ENCODE measurements at regions not wholly inside any gene's neighbourhood (a gene's known extent, or its start where the extent isn't known, plus 50 kb on each side); places are given as distances from the start of the nearest gene placed in this dataset.
"Not testable (repeated sequence)": the region's sequence is repeated elsewhere in the genome, so short reads cannot be mapped to it uniquely, and the experiment has no call there.

DNA sequence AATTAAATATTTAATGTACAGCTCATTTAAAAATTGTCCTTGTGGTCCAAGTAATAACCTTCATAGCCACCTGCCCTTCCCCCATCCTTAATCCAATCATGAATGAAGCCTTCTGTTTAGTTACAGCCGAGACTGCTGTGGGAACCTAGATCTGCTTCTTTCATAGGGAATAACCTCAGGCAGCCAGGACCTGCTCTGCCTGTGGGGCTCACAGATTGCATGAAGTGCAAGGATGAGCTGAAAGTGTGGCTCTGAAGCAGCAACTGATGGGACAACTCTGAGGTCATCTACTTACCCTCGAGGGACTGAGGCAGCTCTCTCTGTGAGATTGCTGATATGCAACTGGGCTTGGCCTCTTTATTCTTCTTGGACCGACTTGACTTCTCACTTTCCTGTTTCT, 169.8 kb downstream of the POTEB3 start:
- Mint-ChIP-seq H3K4me3 (no peak overlapping the region), H3K9me3 (no peaks in the 10 kb centered on the region), H3K36me3 (ENCODE audit: insufficient read depth in 2 of 2) (no peaks in the 10 kb centered on the region), H3K4me1 (ENCODE audit: low read depth) (peaks cover 5% of the 10 kb centered on the region), H3K27me3 (ENCODE audit: low read depth) (peaks cover 7% of the 10 kb centered on the region), H3K27ac (no peak overlapping the region)
- ATAC-seq (replicated peaks in 1 of 2) (no peak), DNase-seq (no peak)

DNA sequence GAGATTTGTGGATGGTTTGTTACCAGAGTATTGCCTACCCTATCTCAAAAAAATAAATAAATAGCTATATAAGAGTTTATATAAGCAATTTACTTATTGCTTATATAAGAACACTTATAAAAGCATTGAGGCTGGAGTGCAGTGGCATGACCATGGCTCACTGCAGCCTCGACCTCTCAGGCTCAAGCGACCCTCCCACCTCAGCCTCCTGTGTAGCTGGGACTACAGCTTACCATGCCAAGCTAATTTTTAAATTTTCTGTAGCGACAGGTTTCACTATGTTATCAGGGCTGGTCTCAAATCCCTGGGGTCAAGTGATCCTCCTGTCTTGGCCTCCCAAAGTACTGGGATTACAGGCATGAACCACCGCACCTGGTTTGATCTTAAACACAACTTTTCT, 170.6 kb downstream of the POTEB3 start:
- H3K9me3 Mint-ChIP-seq; H3K27me3 Mint-ChIP-seq (ENCODE audit: low read depth); H3K36me3 Mint-ChIP-seq (ENCODE audit: insufficient read depth in 2 of 2); H3K4me1 Mint-ChIP-seq (ENCODE audit: low read depth); H3K4me3 Mint-ChIP-seq; DNase-seq; ATAC-seq (replicated peaks in 1 of 2); H3K27ac Mint-ChIP-seq: not testable (repeated sequence)

DNA sequence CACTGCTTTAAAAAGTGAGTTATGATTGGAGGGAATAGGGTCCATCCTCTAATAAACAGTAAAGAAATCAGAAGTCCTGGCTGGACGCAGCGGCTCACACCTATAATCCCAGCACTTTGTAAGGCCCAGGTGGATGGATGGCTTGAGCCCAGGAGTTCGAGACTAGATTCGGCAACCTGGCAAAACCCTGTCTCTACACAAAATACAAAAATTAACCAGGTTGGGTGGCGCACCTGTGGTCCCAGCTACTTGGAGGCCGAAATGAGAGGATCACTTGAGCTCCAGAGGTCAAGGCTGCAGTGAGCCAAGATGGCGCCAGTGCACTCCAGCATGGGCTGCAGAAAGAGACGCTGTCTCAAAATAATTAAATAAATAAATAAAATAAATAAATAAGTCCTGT, 171.2 kb downstream of the POTEB3 start:
- no peaks in the 10 kb centered on the region for H3K9me3 Mint-ChIP-seq
- no peaks in the 10 kb centered on the region for H3K36me3 Mint-ChIP-seq (ENCODE audit: insufficient read depth in 2 of 2)
- H3K4me3 Mint-ChIP-seq, result no peak overlapping the region
- H3K27ac Mint-ChIP-seq, result no peak overlapping the region
- DNase-seq (no peak), ATAC-seq (replicated peaks in 1 of 2) (no peak)
- peaks cover 5% of the 10 kb centered on the region for H3K4me1 Mint-ChIP-seq (ENCODE audit: low read depth)
- H3K27me3 Mint-ChIP-seq (ENCODE audit: low read depth), result peaks cover 7% of the 10 kb centered on the region

DNA sequence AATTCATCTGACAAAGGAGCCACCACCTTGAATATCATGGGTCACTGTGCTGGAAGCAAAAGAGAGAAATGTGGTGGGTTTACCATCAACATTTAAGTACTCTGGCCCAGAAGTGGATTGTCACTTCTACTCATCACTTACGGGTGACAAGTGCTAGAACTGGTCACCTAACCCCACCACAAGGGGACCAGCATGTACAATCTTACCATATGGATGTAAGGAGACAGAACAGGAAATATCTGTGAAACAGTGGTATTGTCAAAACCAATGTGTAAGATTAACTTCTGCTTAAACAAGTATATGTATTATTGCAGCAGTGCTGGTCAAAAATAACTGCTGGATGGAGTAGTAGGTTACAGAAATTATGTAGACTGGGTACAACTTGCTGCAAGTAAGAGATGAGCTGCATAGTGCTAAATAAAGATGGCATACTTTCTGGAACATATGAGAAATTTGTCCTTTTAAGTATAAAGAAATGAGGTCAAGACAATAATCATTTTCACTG, 171.8 kb downstream of the POTEB3 start:
- Mint-ChIP-seq H3K36me3 (ENCODE audit: insufficient read depth in 2 of 2) (no peaks in the 10 kb centered on the region), H3K27ac (no peak overlapping the region), H3K4me3 (no peak overlapping the region), H3K4me1 (ENCODE audit: low read depth) (peaks cover 5% of the 10 kb centered on the region), H3K9me3 (no peaks in the 10 kb centered on the region), H3K27me3 (ENCODE audit: low read depth) (peaks cover 7% of the 10 kb centered on the region)
- ATAC-seq (replicated peaks in 1 of 2) (no peak), DNase-seq (no peak)

DNA sequence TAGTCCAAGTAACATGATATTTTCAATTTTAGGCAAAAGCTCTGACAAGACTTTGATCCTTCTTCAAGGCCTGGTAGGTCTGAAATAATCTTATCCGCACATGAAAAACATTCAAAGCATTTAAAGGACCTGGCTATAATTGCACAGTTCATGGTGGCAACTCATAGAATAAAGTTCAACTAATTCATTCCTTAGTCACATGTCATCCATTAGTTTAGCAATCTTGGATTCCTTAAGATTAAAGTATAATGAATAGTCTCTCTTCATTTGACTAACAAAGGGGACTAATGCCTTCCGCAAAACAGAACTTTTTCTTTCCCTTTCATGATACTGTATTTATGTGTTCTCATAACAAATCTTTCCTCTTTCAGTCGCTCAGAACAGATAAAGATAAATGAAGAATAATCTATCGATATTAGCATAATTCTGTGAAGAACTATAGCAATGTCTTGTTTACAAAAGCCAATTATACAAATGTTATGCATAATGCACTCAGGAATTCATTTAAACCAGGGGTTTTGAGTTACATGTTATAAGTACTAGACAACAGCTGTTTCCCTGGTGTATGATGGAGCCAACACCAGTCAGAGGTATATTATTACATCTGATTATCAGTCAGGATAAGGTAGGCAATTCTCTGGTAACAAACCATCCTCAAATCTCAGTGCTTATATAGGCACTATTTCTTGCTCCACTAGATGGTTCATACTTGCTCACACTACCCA, 172.5 kb downstream of the POTEB3 start:
- DNase-seq (no peak), ATAC-seq (replicated peaks in 1 of 2) (no peak)
- H3K4me3 Mint-ChIP-seq, result no peak overlapping the region
- H3K27me3 Mint-ChIP-seq (ENCODE audit: low read depth), result peaks cover 7% of the 10 kb centered on the region
- H3K9me3 Mint-ChIP-seq, result no peaks in the 10 kb centered on the region
- no peaks in the 10 kb centered on the region for H3K36me3 Mint-ChIP-seq (ENCODE audit: insufficient read depth in 2 of 2)
- peaks cover 5% of the 10 kb centered on the region for H3K4me1 Mint-ChIP-seq (ENCODE audit: low read depth)
- no peak overlapping the region for H3K27ac Mint-ChIP-seq

DNA sequence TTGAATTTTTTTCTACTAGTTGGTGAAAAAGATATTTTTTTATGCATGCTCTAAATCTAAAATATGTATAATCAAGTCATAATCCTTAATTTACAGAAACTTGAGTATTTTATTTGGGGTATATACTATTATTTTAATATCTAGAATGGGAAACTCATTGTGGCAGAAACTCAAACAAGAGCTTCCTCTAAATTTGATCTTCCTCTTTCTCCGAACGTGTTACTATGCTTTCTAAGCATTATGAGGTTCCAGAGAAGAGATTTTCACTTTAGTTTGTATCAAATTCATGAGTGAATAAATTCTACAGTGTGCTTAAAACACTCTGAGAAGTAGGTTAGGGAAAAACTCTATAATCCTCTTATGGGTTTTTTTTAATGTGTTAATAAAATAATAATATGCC, 173.1 kb downstream of the POTEB3 start:
- no peaks in the 10 kb centered on the region for H3K9me3 Mint-ChIP-seq
- ATAC-seq (replicated peaks in 1 of 2) (no peak), DNase-seq (no peak)
- no peaks in the 10 kb centered on the region for H3K36me3 Mint-ChIP-seq (ENCODE audit: insufficient read depth in 2 of 2)
- H3K4me1 Mint-ChIP-seq (ENCODE audit: low read depth), result peaks cover 4% of the 10 kb centered on the region
- H3K27me3 Mint-ChIP-seq (ENCODE audit: low read depth), result peaks cover 5% of the 10 kb centered on the region
- H3K27ac Mint-ChIP-seq, result no peak overlapping the region
- no peak overlapping the region for H3K4me3 Mint-ChIP-seq

DNA sequence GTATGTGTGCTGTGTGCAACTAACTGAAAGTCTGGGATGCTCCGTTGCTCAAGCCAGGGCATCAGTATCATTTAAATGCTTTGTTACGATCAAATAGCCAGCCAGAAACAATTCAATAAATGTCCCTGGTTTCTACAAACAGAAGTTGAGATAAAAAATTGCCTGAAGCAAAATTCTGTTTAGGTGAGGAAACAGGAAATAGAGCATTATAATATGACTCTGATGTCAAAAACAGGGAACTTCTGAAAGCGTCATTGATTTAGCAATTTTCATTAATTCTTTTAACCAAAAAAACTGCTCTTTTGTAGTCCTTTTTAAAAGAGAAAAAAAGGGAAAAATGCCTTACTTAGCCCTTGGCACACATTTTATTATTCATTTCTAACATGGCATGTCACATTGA, 174.7 kb downstream of the POTEB3 start:
- not testable (repeated sequence) for H3K4me1 Mint-ChIP-seq (ENCODE audit: low read depth); ATAC-seq (replicated peaks in 1 of 2); H3K4me3 Mint-ChIP-seq; DNase-seq; H3K9me3 Mint-ChIP-seq; H3K27ac Mint-ChIP-seq; H3K36me3 Mint-ChIP-seq (ENCODE audit: insufficient read depth in 2 of 2); H3K27me3 Mint-ChIP-seq (ENCODE audit: low read depth)

DNA sequence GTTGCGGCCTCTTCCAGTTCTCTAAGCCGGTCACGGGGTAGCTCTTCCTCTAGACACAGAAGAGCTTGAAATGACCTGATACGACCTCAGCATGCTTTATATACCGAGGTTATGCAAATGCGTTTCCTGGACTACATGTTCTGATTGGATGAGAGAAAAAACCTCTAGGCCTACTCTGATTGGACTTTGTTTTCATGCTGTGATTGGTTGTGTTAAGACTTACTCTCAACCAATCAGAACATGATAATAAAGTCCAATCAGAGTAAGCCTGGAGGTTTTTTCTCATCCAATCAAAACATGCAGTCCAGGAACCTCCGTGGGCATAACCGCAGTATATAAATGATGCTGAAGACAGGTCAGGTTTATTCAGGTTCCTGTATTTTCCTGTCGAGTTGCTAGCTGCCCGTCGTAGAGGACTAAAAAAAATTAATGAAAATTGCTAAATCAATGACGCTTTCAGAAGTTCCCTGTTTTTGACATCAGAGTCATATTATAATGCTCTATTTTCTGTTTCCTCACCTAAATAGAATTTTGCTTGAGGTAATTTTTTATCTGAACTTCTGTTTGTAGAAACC, 177.4 kb downstream of the POTEB3 start:
- no peaks in the 10 kb centered on the region for H3K36me3 Mint-ChIP-seq (ENCODE audit: insufficient read depth in 2 of 2)
- no peaks in the 10 kb centered on the region for H3K4me1 Mint-ChIP-seq (ENCODE audit: low read depth)
- H3K27ac Mint-ChIP-seq, result no peak overlapping the region
- H3K4me3 Mint-ChIP-seq, result no peak overlapping the region
- DNase-seq (no peak), ATAC-seq (replicated peaks in 1 of 2) (no peak)
- H3K9me3 Mint-ChIP-seq, result no peaks in the 10 kb centered on the region
- H3K27me3 Mint-ChIP-seq (ENCODE audit: low read depth), result no peaks in the 10 kb centered on the region

DNA sequence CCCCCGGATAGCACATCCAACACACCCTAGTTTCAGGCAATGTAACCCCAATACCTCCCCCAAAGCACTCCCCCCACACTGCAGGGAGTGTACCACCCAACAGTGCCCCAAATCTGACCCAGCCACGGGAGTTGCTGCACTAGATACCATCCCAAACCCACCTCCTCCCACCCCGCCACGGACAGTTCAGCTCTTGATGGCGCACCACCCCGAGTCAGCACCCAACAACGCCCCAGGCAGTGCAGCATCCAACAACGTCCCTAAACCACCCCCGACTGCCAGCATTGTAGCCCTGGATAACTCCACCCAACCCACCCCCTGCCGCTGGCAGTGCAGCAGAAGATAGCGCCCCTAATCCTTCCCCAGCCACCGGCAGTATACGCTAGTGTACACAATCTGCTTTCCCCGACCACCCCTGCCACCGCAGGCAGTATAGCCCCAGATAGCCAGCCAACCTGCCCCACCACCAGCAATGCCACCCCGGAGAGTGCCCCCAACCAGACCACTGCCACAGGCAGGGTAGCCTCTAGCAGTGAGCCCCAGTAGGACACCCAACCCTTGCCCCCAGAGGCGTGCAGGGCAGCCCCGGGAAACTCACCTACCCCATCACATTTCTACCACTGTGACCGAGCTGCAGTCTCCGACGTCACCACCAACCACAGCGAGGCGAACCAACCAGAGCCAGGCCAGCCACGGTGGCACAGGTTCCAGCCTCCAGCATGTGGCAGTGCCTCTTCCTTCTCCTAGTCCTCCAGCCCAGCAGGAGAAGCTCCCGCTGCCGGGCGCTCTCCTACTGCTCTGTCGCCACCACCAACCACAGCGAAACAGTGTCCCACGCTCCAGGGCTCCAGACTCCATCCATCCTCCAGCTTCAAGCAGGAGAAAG, 178.1 kb downstream of the POTEB3 start:
- no peaks in the 10 kb centered on the region for H3K9me3 Mint-ChIP-seq
- no peak overlapping the region for H3K27ac Mint-ChIP-seq
- ATAC-seq (replicated peaks in 1 of 2) (no peak), DNase-seq (no peak)
- H3K4me1 Mint-ChIP-seq (ENCODE audit: low read depth), result no peaks in the 10 kb centered on the region
- H3K36me3 Mint-ChIP-seq (ENCODE audit: insufficient read depth in 2 of 2), result no peaks in the 10 kb centered on the region
- H3K27me3 Mint-ChIP-seq (ENCODE audit: low read depth), result no peaks in the 10 kb centered on the region
- no peak overlapping the region for H3K4me3 Mint-ChIP-seq

DNA sequence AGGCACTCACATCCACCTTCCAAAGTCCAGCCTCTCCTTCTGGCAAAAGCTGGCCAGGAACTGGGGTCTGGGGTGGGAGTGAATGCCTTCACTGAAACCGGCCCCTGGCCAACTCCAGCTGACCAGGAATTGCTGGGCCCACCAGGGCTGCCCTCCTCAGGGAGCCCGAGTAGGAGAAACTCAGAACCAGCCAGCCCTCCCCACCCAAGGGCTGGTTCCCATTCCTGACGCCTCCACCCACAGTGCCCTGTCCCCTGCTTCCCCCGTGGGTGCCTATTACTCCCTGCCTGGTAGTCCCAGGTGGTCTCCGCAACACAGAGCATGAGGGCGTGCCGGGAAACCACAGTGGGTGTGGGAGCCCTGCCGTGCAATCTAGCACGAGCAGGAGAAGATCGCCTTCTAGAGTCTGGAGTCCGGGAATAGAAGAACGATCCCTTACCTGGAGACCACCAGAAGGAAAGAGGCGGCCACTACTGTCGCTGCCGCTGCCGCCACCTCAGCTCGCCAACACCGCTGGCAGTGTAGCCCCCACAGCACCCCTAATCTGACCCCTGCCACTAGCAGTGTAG, 178.8 kb downstream of the POTEB3 start:
- H3K27ac Mint-ChIP-seq, result no peak overlapping the region

DNA sequence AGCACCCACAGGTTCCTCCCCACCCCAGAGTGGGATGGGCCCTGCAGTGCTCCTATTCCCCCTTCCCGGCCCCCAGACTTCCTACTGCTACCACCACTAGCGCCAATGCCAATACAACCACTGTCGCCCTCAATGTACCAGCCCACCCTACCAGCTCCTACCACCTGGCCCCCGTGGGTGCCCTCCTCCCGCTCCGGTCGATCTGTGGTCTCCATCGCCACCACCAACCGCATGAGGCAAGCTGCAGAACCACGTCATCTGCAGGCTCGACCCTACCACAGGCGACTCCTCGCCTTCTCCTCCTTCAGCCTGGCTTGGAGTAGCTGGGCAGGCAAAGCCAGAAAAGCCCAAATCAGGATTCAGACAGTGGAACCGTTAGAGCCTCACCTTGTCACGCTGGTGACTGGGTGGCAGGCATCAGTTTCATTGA, 179.3 kb downstream of the POTEB3 start:
- no peaks in the 10 kb centered on the region for H3K27me3 Mint-ChIP-seq (ENCODE audit: low read depth)
- no peak overlapping the region for H3K4me3 Mint-ChIP-seq
- no peaks in the 10 kb centered on the region for H3K4me1 Mint-ChIP-seq (ENCODE audit: low read depth)
- no peak for DNase-seq
- no peak for ATAC-seq (replicated peaks in 1 of 2)
- no peaks in the 10 kb centered on the region for H3K36me3 Mint-ChIP-seq (ENCODE audit: insufficient read depth in 2 of 2)
- no peak overlapping the region for H3K27ac Mint-ChIP-seq
- H3K9me3 Mint-ChIP-seq, result no peaks in the 10 kb centered on the region

More for the DNA sequence above, 178.8 kb downstream of the POTEB3 start:
- ATAC-seq (replicated peaks in 1 of 2), result no peak
- Mint-ChIP-seq H3K4me1 (ENCODE audit: low read depth) (no peaks in the 10 kb centered on the region), H3K36me3 (ENCODE audit: insufficient read depth in 2 of 2) (no peaks in the 10 kb centered on the region), H3K27me3 (ENCODE audit: low read depth) (no peaks in the 10 kb centered on the region), H3K4me3 (no peak overlapping the region), H3K9me3 (no peaks in the 10 kb centered on the region)
- no peak for DNase-seq

DNA sequence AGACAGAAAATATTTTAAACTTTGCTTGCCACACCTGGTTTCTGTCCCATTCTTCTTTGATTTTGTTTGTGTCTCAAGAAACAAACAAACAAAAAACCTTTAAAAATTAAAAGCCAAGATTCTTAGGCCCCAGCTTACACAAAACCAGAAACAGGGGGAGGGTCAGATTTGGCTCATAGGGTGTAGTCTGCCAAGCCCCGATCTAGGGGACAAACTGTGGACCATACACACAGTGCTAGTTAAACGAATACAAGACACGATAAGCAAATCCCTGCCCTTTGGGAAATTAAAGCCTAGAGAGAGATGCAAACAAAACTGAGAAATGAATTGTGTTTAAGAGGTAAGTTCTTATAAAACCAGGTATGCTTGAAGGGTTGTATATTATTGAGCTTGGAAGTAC, 181.7 kb downstream of the POTEB3 start:
- H3K9me3 Mint-ChIP-seq; H3K36me3 Mint-ChIP-seq (ENCODE audit: insufficient read depth in 2 of 2); DNase-seq; H3K27ac Mint-ChIP-seq; H3K27me3 Mint-ChIP-seq (ENCODE audit: low read depth); ATAC-seq (replicated peaks in 1 of 2); H3K4me1 Mint-ChIP-seq (ENCODE audit: low read depth); H3K4me3 Mint-ChIP-seq: not testable (repeated sequence)

DNA sequence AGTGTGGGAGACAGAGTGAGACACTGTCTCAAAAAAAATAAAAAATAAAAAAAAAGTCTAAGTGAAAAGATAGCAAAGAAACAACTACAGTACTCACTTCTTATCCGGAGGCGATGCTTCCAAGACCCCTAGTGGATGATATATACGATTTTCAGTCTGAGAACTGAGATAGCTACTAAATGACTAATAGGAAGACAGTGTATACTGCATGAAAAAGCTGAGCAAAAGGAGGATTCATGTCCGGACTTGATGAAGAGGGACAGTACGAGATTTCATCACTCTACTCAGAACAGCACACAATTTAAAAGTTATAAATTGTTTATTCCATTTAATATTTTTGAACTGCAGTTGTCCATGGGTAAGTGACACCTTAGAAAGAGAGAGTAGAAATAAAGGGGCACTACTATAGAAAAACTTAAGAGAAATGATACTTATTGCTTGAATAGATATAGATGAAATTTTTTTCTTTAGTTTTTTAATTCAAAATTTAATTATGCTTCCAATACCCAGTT, 190.7 kb downstream of the POTEB3 start:
- H3K4me3 Mint-ChIP-seq; H3K27ac Mint-ChIP-seq; ATAC-seq (replicated peaks in 1 of 2); H3K9me3 Mint-ChIP-seq; H3K27me3 Mint-ChIP-seq (ENCODE audit: low read depth); H3K36me3 Mint-ChIP-seq (ENCODE audit: insufficient read depth in 2 of 2); H3K4me1 Mint-ChIP-seq (ENCODE audit: low read depth); DNase-seq: not testable (repeated sequence)

All from activated T-cell treated with anti-CD3 and anti-CD28 coated beads, Interleukin-2, amount 50 U/mL, for 72 hours (primary cell).